ENCODE measurements at regions not wholly inside any gene's neighbourhood (a gene's known extent, or its start where the extent isn't known, plus 50 kb on each side); places are given as distances from the start of the nearest gene placed in this dataset.

DNA sequence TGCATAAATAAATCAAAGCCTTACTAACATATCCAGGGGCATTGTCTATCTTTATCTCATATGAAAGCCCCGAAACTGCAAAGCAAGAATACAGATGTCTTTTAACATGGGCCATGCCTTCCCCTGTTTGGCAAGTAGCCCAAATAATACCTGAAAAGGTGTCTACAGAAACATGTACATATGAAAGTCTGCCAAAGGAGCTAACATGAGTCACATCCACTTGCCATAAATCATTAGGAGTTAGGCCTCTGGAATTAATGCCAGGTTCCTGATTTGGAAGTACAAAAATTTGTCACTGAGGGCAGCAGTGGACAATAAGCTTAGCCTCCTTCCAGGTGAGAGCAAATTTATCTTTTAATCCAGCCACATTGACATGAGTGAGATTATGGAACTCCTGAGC is 85.5 kb upstream of the PGR start:
- TF ChIP-seq, protein P1, sequence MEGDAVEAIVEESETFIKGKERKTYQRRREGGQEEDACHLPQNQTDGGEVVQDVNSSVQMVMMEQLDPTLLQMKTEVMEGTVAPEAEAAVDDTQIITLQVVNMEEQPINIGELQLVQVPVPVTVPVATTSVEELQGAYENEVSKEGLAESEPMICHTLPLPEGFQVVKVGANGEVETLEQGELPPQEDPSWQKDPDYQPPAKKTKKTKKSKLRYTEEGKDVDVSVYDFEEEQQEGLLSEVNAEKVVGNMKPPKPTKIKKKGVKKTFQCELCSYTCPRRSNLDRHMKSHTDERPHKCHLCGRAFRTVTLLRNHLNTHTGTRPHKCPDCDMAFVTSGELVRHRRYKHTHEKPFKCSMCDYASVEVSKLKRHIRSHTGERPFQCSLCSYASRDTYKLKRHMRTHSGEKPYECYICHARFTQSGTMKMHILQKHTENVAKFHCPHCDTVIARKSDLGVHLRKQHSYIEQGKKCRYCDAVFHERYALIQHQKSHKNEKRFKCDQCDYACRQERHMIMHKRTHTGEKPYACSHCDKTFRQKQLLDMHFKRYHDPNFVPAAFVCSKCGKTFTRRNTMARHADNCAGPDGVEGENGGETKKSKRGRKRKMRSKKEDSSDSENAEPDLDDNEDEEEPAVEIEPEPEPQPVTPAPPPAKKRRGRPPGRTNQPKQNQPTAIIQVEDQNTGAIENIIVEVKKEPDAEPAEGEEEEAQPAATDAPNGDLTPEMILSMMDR (IDR thresholded peaks at IDR 0.05; ENCODE audit: low read length) = no peak
- TF ChIP-seq EZH2 (IDR thresholded peaks at IDR 0.05; ENCODE audit: borderline replicate concordance, low read length) = no peak
